ENCODE measurements at regions not wholly inside any gene's neighbourhood (a gene's known extent, or its start where the extent isn't known, plus 50 kb on each side); places are given as distances from the start of the nearest gene placed in this dataset.
A peak's percentile ranks its signal among the peaks of the same experiment; 100 is the strongest.
"Not testable (repeated sequence)": the region's sequence is repeated elsewhere in the genome, so short reads cannot be mapped to it uniquely, and the experiment has no call there.

DNA sequence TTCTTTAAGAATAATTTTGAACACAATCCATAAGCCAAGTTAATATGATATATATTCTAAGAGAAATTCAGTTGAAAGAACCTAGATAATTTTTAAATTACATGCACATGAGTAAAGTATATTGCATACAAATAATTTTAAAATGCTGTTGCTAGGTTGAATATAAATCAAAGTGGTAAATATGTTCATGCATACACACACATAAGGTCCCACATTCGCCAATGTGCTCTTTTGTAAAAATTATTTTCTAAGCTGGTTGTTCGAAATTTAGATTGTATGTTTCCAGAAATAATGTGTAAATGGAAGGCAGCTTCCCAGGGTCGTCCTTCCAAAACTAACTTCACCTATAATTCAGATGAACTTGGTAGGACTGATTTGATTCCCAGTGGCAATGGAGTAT is 173.7 kb upstream of the CCDC196 start:
- H3K4me3 ChIP-seq (ENCODE audit: low read length) = no peak overlapping the region
- TF ChIP-seq, protein P1, sequence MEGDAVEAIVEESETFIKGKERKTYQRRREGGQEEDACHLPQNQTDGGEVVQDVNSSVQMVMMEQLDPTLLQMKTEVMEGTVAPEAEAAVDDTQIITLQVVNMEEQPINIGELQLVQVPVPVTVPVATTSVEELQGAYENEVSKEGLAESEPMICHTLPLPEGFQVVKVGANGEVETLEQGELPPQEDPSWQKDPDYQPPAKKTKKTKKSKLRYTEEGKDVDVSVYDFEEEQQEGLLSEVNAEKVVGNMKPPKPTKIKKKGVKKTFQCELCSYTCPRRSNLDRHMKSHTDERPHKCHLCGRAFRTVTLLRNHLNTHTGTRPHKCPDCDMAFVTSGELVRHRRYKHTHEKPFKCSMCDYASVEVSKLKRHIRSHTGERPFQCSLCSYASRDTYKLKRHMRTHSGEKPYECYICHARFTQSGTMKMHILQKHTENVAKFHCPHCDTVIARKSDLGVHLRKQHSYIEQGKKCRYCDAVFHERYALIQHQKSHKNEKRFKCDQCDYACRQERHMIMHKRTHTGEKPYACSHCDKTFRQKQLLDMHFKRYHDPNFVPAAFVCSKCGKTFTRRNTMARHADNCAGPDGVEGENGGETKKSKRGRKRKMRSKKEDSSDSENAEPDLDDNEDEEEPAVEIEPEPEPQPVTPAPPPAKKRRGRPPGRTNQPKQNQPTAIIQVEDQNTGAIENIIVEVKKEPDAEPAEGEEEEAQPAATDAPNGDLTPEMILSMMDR (IDR thresholded peaks at IDR 0.05; ENCODE audit: insufficient read depth, low read depth, low read length, missing control alignments) = no peak
- no peak for DNase-seq (ENCODE audit: low read depth)

DNA sequence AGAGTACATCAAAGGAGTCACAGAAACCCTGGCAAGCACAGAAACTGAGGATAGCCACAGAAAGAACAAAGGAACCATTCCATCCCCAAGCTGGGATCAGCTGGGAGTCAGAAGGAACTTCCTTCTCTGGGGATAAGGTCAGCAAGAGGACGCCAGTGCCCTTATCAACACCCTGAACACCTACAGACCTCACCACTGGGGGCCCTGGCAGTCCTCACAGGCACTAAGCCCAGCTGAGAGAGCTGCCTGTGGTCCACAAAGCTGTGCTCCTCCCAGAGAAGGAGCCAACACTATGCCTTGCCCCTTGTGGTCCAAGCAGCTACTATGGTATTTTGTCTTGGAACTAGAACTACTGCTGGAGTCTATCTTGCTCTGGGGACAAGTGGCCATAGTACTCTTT is 171.1 kb upstream of the CCDC196 start:
- no peak for DNase-seq (ENCODE audit: low read depth)
- TF ChIP-seq, protein P1 (IDR thresholded peaks at IDR 0.05; ENCODE audit: insufficient read depth, low read depth, low read length, missing control alignments) = no peak
- no peak overlapping the region for H3K4me3 ChIP-seq (ENCODE audit: low read length)

DNA sequence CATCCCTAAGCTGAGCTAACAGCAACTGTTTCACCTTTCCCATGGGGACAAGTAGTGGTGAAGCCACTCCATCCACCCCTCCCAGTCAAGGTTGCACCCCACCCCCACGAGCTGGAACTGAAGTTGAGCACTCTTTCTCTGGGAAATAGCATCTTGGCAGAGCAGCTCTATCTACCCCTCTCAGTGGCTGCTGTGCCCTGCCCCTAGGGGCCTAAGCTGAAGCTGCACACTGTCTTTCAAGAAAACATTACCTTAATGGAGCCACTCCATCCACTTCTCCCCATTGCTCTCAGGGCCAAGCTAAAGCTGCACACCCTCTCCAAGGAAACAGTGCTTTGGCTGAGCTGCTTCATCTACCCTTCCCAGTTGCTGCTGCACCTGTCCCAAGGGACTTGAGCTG is 170.6 kb upstream of the CCDC196 start:
- DNase-seq (ENCODE audit: low read depth) = no peak
- TF ChIP-seq, protein P1 (IDR thresholded peaks at IDR 0.05; ENCODE audit: insufficient read depth, low read depth, low read length, missing control alignments) = no peak

DNA sequence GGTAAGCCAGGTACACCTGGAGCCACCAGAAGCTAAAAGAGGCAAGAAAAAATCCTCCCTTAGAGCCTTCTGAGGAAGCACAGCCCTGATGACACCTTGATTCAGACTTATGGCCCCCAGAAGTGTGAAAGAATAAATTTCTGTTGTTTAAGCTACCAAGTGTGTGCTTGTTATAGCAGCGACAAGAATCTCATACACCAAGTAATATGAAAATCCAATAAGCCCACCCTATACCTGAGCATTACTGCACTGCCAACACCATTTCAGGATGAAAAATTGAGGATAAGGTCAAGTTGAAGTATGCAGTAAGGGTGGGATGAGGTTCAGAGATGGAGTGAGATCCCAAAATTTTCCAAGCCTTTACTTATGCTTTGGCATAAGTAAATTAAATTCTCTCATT is 163.6 kb upstream of the CCDC196 start:
- no peak overlapping the region for H3K4me3 ChIP-seq (ENCODE audit: low read length)
- TF ChIP-seq, protein P1 (IDR thresholded peaks at IDR 0.05; ENCODE audit: insufficient read depth, low read depth, low read length, missing control alignments) = no peak
- no peak for DNase-seq (ENCODE audit: low read depth)

More for the DNA sequence above, 170.6 kb upstream of the CCDC196 start:
- no peak overlapping the region for H3K4me3 ChIP-seq (ENCODE audit: low read length)

DNA sequence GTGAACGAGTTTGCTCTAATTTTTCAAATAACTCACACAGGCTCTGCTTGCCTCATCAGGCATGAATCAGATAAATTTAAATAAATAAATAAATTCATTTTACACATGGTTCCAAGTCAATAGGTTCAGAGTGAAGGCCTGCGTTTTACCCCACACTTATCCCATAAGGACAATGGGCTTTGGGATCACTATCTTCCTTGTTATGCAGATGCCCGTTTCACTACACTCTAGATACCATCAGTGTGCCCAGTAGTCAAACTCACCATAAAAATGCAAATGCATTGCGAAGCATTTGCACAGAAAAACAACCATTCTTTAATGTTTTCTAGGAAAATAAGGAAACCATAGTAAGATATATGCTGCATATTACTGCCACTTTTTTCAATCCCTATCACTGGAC is 155.9 kb upstream of the CCDC196 start:
- TF ChIP-seq, protein P1 (IDR thresholded peaks at IDR 0.05; ENCODE audit: insufficient read depth, low read depth, low read length, missing control alignments) = no peak
- no peak for DNase-seq (ENCODE audit: low read depth)
- no peak overlapping the region for H3K4me3 ChIP-seq (ENCODE audit: low read length)

DNA sequence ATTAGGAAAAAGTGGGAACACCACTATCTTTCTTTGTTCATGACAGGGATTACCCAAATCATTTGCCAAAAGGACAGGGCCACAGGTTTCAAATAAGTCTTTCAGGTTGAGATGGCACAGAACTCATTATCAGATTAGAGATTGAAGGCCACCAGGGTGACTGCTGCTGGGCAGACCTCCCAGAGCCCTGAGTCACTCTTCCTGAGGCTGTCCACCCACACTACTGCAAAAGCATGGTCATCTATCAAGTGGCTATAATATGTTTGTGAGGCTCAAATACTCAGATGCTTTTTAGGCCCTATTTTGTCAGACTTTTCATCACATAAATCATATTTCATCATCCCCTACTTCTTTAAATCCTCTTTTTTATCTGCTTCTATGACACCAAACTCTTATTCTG is 155.3 kb upstream of the CCDC196 start:
- DNase-seq (ENCODE audit: low read depth) = peak; percentile 5
- TF ChIP-seq, protein P1 (IDR thresholded peaks at IDR 0.05; ENCODE audit: insufficient read depth, low read depth, low read length, missing control alignments) = no peak
- H3K4me3 ChIP-seq (ENCODE audit: low read length) = no peak overlapping the region

DNA sequence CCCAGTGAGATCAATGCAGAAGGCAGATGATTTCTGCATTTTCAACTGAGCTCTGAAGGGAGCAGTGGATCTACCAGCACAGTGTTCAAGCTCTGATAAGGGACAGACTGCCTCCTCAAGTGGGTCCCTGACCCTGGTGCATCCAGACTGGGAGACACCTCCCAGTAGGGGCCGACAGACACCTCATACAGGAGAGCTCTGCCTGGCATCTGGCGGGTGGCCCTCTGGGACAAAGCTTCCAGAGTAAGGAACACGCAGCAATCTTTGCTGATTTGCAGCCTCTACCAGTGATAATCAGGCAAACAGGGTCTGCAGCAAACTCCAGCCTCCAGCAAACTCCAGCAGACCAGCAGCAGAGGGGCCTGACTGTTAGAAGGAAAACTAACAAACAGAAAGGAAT is 152.9 kb upstream of the CCDC196 start:
- not testable (repeated sequence) for DNase-seq (ENCODE audit: low read depth)

DNA sequence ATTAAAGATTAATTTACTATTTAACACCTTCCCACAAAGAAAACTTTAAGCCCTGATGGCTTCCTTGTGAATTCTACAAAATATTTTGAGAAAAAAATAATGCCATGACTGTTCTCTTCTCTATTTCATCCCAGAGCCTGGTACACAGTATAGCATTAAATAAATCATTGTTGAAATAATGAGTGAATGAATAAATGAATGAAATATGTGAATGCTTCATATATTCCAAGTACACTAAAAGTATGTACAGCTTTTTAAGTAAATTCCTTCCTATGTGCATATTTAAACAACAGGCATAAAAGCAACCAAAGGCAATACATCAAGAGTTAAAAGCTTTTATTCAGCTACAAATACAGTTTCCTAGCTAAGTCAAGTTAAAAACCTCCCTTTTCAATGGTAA is 144.9 kb upstream of the CCDC196 start:
- DNase-seq (ENCODE audit: low read depth) = no peak
- TF ChIP-seq, protein P1 (IDR thresholded peaks at IDR 0.05; ENCODE audit: insufficient read depth, low read depth, low read length, missing control alignments) = no peak
- H3K4me3 ChIP-seq (ENCODE audit: low read length) = no peak overlapping the region

More for the DNA sequence above, 152.9 kb upstream of the CCDC196 start:
- not testable (repeated sequence) for H3K4me3 ChIP-seq (ENCODE audit: low read length)

Data from epithelial cell of esophagus (primary cell).